ENCODE measurements at regions not wholly inside any gene's neighbourhood (a gene's known extent, or its start where the extent isn't known, plus 50 kb on each side); places are given as distances from the start of the nearest gene placed in this dataset.

GRCh38 chr18:40388121-40388520 is 1566.9 kb upstream of the PIK3C3 start:
- TF ChIP-seq, protein P1, sequence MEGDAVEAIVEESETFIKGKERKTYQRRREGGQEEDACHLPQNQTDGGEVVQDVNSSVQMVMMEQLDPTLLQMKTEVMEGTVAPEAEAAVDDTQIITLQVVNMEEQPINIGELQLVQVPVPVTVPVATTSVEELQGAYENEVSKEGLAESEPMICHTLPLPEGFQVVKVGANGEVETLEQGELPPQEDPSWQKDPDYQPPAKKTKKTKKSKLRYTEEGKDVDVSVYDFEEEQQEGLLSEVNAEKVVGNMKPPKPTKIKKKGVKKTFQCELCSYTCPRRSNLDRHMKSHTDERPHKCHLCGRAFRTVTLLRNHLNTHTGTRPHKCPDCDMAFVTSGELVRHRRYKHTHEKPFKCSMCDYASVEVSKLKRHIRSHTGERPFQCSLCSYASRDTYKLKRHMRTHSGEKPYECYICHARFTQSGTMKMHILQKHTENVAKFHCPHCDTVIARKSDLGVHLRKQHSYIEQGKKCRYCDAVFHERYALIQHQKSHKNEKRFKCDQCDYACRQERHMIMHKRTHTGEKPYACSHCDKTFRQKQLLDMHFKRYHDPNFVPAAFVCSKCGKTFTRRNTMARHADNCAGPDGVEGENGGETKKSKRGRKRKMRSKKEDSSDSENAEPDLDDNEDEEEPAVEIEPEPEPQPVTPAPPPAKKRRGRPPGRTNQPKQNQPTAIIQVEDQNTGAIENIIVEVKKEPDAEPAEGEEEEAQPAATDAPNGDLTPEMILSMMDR (IDR thresholded peaks at IDR 0.05), result no peak
- no peak for TF ChIP-seq POLR2A (IDR thresholded peaks at IDR 0.05)
